ENCODE measurements at regions not wholly inside any gene's neighbourhood (a gene's known extent, or its start where the extent isn't known, plus 50 kb on each side); places are given as distances from the start of the nearest gene placed in this dataset.

- intact Hi-C loops (cut with micrococcal nuclease): no loop called here
These were observed 167.4 kb upstream of the PRSS58 start for GRCh38 chr7:142425281-142425680.

- intact Hi-C loops (cut with micrococcal nuclease): no loop called here
These were observed 164.8 kb upstream of the PRSS58 start for GRCh38 chr7:142422621-142423020.

- intact Hi-C loops (cut with micrococcal nuclease): no loop called here
These were observed 162.9 kb upstream of the PRSS58 start for GRCh38 chr7:142420554-142421362.

GRCh38 chr7:142418326-142418725, 160.5 kb upstream of the PRSS58 start:
- intact Hi-C loops (cut with micrococcal nuclease): no loop called here

GRCh38 chr7:142414915-142415314, 157.1 kb upstream of the PRSS58 start:
- intact Hi-C loops (cut with micrococcal nuclease): no loop called here

GRCh38 chr7:142414135-142414534, 156.3 kb upstream of the PRSS58 start:
- intact Hi-C loops (cut with micrococcal nuclease): no loop called here

- intact Hi-C loops (cut with micrococcal nuclease): loop anchor here (2.0 kb wide), 3 partner anchors 21 to 595 kb away; no protein-coding TSS in a partner anchor
These were observed 155.6 kb upstream of the PRSS58 start for GRCh38 chr7:142413280-142414000.

GRCh38 chr7:142412551-142413193, 154.8 kb upstream of the PRSS58 start:
- intact Hi-C loops (cut with micrococcal nuclease): loop anchor here (1.0 to 2.0 kb wide), 5 partner anchors 22 to 596 kb away; no protein-coding TSS in a partner anchor

- intact Hi-C loops (cut with micrococcal nuclease): no loop called here
These were observed 151.6 kb upstream of the PRSS58 start for GRCh38 chr7:142409471-142409870.

GRCh38 chr7:142408794-142409193, 150.9 kb upstream of the PRSS58 start:
- intact Hi-C loops (cut with micrococcal nuclease): no loop called here

GRCh38 chr7:142407939-142408570, 150.2 kb upstream of the PRSS58 start:
- intact Hi-C loops (cut with micrococcal nuclease): no loop called here

GRCh38 chr7:142405122-142405765, 147.4 kb upstream of the PRSS58 start:
- intact Hi-C loops (cut with micrococcal nuclease): no loop called here

- intact Hi-C loops (cut with micrococcal nuclease): no loop called here
These were observed 144.1 kb upstream of the PRSS58 start for GRCh38 chr7:142401951-142402350.

GRCh38 chr7:142400042-142400533, 142.2 kb upstream of the PRSS58 start:
- intact Hi-C loops (cut with micrococcal nuclease): no loop called here

GRCh38 chr7:142391191-142391992, 133.5 kb upstream of the PRSS58 start:
- intact Hi-C loops (cut with micrococcal nuclease): loop anchor here (1.0 kb wide), 1 partner anchor 418 kb away; no protein-coding TSS in a partner anchor

- intact Hi-C loops (cut with micrococcal nuclease): loop anchor here (10.0 kb wide), 1 partner anchor 415 kb away; the partner anchor contains the start of gene TAS2R38
These were observed 131.7 kb upstream of the PRSS58 start for GRCh38 chr7:142389544-142389943.

GRCh38 chr7:142385491-142386340, 127.9 kb upstream of the PRSS58 start:
- intact Hi-C loops (cut with micrococcal nuclease): loop anchor here (1.0 to 10.0 kb wide), 5 partner anchors 27 to 829 kb away; partner anchors contain the start of gene TAS2R38

GRCh38 chr7:142384493-142384922, 126.7 kb upstream of the PRSS58 start:
- intact Hi-C loops (cut with micrococcal nuclease): loop anchor here (1.0 to 10.0 kb wide), 6 partner anchors 26 to 830 kb away; partner anchors contain the start of gene TAS2R38
